VCaP (cell line): ENCODE measurements at regions not wholly inside any gene's neighbourhood (a gene's known extent, or its start where the extent isn't known, plus 50 kb on each side); places are given as distances from the start of the nearest gene placed in this dataset.

Experiments
- H3K27ac ChIP-seq: fragments of 450-650 bp; 2 replicates; pipeline ENCODE4 v1.5.1; 2017
- CTCF ChIP-seq: fragments of 450-650 bp; conservative IDR thresholded peaks from 2 replicates; pipeline ENCODE4 v1.5.1; 2017; ENCODE audit warnings: mild to moderate bottlenecking, moderate library complexity

- TF ChIP-seq CTCF: no peak
- H3K27ac ChIP-seq: no peak overlapping the region
These were observed 831.7 kb downstream of the SEMA5A start for GRCh38 chr5:8714198-8714597.

GRCh38 chr5:8714861-8715260, 831.0 kb downstream of the SEMA5A start:
- no peak overlapping the region for H3K27ac ChIP-seq
- TF ChIP-seq CTCF: no peak

- no peak overlapping the region for H3K27ac ChIP-seq
- no peak for TF ChIP-seq CTCF
These were observed 826.1 kb downstream of the SEMA5A start for GRCh38 chr5:8719796-8720195.

- no peak overlapping the region for H3K27ac ChIP-seq
- TF ChIP-seq CTCF: no peak
These were observed 825.4 kb downstream of the SEMA5A start for GRCh38 chr5:8720506-8720905.

- no peak for TF ChIP-seq CTCF
- H3K27ac ChIP-seq: no peak overlapping the region
These were observed 824.3 kb downstream of the SEMA5A start for GRCh38 chr5:8721536-8721935.

GRCh38 chr5:8726383-8727036, 819.4 kb downstream of the SEMA5A start:
- TF ChIP-seq CTCF: no peak
- H3K27ac ChIP-seq: no peak overlapping the region

DNA sequence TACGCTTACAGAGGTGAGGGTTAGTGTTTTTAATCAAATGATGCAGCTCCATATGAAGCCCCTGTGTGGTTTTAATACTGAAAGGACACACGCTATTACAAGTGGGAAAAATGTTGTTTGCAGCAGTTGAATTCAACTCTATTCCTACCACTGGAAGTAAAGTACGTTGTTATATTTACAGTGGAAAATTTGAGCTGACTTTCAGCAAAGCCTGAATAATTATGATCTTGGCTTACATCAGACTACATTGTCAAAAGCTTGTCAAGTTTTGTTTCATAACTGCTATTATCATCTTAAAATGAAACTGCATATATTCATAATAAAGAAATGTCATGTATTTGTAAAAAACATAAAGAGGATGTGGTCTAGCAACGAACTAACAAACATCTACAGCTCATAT, 818.5 kb downstream of the SEMA5A start:
- no peak overlapping the region for H3K27ac ChIP-seq
- TF ChIP-seq CTCF: no peak

DNA sequence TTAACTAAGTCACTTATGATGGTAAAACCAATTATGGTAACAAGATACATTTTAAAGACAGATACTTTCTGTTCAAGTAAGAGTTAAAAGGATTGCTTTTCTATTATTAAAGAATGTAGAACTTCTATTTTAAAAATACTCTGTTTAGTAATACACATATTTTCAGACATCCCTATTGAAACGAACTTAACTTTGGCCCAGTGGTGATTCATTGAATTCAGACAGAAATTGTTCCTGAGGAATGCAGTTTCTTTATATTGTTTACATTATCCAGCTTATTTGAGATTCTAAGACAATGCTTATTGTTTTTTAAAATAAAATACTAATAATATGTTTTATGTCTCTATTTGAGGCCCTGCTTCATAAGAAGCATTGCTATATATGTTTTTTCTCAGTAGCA, 816.4 kb downstream of the SEMA5A start:
- no peak for TF ChIP-seq CTCF
- H3K27ac ChIP-seq: no peak overlapping the region
